Suppressor macrophage treated with lipopolysaccharide for 1 hour (primary cell): ENCODE measurements at regions not wholly inside any gene's neighbourhood (a gene's known extent, or its start where the extent isn't known, plus 50 kb on each side); places are given as distances from the start of the nearest gene placed in this dataset.

Source experiments
- DNase-seq, 3 donors: peaks; one replicate each; pipeline ENCODE4 v3.0.0-alpha.2; 2020 to 2022

DNA sequence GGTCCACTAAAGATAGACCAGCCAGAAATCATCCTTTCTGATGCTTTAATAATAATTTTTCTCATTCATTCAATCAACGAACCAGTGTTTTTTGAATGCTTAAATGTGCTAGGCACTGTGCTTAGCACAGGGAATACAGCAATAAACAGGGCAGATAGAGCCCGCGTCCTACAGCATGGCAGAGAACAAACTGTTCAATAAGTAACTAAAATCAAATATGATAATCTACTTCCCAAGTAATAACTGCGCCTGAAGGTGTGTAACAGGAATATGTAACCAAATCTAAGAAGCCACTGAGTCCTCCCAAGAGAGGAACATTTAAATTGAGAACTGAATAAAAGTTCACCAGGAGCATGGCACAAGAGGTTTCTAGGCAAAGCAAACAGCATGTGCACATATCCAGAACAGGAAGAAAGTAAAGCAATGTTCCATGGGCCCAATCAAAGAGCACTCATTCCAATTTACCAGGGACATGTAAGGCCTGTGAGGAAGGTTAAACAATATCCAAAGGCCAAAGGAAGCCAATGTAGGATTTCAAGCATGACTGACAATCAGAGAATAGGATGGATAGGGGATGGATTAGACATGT, 311.0 kb upstream of the RARB start:
- DNase-seq = no peak

- no peak for DNase-seq
Observed at GRCh38 chr3:25119682-25120081, 308.4 kb upstream of the RARB start.

- no peak for DNase-seq
Observed at GRCh38 chr3:25120665-25121064, 307.4 kb upstream of the RARB start.

DNA sequence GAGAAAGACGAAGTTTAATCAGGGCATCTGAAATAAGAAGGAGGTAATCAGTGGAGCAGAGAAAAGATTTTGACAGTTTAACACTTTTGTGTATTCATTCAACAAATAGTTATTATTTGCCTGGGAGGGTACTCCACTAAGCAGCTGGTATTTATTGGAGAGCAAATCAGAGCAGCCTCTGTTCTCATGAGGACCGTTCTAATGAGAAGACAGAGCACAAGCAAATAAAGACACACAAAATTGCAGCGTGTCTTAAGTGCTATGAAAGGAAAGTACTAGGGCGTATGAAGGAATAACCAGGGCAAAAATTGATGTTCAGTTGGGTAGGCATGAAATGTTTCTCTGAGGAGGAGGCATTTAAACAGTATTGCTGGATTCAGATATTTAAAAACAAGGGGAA, 302.9 kb upstream of the RARB start:
- no peak for DNase-seq

DNA sequence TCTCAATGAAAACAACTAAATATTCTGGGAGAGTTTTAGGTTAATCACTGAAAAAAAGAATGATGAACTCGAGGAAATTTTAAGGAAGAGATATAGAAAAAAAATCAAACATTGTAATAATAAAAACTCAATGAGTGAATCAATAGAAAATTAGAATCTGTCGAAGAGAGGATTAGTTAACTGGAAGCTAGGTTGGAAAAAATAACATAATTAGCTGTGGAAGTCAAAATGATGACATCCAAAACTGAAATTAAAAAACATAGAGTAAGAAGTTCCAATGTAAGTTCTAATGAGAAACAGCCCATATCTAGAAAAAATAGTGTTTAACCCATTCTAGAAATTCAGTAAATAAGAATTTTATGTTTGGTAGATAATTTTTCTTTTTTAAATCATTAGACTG, 299.3 kb upstream of the RARB start:
- no peak for DNase-seq

- no peak for DNase-seq
Observed at GRCh38 chr3:25130724-25131520, 297.1 kb upstream of the RARB start.

DNA sequence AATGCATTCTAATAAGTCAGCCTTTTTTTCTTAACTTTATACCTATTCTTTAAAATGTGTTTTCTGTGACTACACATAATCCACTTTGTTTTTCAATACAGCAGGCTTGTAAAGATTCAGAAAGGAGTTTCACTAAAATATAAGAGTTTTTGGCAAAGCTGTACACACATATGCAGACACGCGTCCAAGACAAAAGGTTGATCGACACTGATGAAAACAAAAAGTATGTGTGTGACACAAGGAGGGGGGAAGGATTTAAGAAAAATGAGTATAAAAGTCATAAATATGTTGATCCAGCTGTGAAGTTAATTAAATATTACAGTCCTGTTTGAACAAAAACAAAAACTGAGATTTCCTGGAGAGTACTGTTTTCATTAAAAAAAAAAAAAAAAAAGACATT, 294.5 kb upstream of the RARB start:
- no peak for DNase-seq

DNA sequence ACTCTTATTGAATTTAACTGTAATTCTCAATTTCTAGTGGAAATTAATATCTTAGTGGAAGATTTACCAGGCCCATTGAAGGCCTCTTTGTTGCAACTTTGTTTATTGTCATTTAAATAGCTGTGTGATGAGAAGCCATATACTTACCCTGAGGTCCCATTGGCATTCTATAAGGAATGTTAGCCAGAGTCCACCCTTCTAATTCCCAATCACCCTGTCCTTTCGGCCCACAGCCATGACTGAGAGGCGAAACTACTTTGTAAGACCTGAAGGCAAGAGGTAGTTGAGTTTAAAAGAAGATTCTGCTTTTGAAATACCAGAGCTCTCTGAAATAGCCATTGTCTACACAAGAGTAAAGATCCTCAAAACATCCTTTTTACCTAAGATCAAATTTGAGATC, 290.5 kb upstream of the RARB start:
- no peak for DNase-seq

DNA sequence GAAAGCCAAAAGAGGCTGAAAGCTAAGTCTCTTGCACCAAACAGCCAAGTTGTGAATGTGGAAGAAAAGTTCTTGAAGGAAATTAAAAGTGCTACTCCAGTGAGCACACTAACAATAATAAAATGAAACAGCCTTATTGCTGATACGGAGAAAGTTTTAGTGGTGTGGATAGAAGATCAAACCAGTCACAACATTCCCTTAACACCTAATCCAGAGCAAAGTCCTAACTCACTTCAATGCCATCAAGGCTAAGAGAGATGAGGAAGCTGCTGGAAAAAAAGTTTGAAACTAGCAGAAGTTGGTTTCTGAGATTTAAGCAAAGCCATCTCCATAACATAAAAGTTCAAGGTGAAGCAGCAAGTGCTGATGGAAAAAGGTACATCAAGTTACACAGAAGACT, 288.8 kb upstream of the RARB start:
- DNase-seq = no peak

DNA sequence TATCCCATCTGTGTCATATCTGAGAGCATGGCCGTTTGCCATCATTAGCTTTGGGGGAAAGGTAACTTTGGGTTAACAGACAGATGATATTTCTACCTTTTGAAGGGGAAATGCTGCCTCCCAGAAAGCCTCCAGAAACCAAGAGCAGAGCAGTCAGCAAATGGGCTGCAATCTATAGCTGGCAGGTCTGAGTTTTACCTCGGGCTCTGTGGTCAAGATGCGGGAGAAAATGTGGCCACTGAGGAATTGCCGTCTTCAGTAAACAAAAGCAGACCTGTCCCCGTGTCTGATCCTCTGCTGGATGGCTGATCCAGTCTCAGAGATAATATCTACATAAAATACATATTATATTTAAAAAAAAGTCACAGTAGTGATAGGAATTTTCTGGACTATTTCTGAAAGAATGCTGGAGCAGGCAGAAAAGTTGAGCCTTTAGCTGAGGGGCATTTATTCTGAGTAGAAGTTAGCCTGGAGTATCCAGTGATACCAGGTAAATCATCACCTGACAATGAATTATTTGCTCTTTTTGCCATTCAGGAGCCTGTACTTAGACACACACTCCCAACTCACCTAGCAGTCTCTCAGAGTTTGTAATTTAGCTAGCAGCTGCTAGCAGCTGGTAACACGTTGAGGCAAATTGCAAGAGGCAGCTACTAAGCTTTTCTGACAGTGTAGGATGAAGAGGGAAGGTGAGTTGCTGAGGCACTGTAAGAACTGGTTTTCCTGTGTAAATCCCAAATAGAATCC, 285.3 kb upstream of the RARB start:
- DNase-seq = no peak

DNA sequence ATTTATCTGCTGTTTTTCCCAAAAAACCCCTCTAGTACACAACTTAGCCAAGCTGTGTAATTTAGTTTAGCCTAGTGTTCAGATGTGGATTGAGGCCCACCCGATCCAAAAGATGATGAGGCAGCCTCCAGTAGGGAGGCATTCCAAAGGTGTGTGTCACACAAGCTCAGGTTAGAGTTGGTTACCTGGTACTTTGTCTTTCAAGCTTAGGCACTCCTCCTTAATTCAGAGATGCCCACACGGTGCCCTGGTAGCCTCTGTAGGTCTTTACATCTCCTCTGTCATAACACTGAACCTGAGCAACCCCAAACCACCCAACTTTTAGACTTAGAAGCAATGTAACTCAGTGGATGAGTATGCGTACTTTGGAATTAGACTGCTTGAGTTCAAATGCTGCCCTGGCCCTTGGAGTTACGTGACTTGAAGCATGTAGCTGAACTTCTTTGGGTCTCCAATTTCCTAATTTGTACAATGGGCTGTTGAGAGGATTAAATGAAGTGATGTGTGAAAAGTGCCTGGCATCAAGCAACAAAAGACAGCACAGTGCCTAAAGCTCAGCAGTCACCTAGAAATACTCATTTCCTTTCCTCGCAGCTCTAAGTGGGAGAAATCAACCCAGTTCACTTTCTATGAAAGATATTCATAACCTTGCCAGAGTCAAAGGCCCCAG, 284.6 kb upstream of the RARB start:
- no peak for DNase-seq

DNA sequence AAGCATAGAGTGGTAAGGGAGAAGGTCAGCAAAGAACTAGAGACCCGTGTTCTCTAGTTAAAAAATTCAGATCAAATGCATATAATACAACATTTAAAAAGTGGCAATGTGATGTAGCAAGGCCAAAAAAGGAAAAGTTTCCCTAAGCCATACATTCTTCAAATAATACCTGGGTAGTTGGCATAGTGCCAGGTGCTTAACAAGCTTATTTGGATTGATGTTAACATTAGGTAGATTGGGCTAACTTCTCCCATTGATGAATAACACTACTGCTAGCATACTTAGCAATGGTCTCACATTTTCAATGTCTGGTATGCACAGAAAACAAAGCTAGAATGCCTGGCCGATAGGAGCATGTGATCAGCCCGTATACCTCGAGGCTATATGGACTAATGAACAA, 283.6 kb upstream of the RARB start:
- DNase-seq = no peak

DNA sequence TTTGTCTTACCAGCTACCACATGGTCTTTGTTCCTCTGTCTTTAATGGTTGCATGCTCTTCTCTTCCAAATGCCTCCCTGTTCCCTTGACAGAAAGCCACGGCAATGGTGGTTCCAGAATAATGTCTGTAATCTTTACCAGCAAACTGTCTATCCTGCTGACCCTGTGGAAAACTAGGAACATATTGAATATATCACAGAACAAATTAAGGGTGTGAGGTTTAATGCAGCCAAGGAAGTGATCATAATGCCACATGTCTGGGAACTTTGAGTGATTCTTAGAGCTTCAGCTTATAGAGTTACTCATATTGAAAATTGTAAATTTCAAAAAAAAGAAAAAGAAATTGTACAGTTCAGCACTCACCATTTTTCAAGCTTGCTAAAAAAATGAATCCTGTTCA, 282.9 kb upstream of the RARB start:
- DNase-seq = no peak

- DNase-seq = no peak
Observed at GRCh38 chr3:25150199-25150598, 277.9 kb upstream of the RARB start.

- no peak for DNase-seq
Observed at GRCh38 chr3:25151281-25151902, 276.7 kb upstream of the RARB start.

DNA sequence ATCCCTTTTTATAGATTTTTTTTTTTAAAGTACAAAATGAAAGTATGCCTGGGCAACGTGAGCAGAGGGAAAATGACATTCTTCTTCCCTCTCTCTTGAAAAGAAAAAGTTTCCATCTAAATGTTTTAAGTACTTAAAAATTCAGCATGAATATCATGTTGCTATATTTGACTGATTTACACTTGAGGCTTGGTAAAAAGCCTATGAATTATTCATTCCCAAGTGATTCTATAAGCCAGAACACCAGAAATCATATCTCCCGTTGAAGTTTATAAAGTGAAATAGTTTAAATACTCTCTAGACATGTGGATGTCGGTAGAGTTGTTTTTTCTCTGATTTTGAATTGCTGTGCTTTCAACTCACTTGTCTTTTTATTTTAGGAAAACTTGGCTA, 276.2 kb upstream of the RARB start:
- DNase-seq = no peak

DNA sequence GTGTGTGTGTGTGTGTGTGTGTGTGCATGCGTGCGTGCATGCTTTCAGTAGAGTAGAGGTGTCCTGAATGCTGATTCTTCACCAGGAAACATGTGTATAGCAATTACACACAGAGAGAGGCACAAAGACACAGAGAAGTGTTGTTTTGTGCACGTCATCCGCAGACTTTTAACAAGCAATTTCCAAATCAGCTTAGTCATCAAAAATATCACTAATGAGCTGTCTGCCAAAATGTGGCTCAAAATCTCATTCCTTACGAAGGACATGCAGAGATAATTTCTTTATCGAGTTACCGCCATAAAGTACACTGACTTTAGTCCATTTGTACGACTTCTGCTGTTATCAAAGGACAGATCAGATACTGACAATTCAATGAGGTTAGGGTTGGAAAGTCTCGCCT, 274.9 kb upstream of the RARB start:
- DNase-seq = no peak

DNA sequence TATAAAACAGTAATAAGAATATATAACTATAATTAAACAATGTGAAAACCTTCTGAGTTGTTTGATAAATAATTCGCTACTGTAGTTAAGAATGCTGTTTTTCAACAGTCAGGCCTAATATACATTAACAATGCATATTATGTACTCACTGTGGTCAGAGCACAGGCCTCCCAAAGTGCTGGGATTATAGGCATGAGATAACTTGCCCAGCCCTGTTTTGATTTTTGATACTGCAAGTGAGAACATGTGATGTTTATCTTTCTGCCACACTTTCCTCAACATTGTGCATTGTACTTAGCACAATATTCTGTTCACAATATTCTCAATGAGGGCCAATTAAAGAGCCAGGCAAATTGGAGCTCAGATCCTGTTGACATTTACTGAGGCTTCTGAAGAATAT, 274.5 kb upstream of the RARB start:
- DNase-seq = no peak

DNA sequence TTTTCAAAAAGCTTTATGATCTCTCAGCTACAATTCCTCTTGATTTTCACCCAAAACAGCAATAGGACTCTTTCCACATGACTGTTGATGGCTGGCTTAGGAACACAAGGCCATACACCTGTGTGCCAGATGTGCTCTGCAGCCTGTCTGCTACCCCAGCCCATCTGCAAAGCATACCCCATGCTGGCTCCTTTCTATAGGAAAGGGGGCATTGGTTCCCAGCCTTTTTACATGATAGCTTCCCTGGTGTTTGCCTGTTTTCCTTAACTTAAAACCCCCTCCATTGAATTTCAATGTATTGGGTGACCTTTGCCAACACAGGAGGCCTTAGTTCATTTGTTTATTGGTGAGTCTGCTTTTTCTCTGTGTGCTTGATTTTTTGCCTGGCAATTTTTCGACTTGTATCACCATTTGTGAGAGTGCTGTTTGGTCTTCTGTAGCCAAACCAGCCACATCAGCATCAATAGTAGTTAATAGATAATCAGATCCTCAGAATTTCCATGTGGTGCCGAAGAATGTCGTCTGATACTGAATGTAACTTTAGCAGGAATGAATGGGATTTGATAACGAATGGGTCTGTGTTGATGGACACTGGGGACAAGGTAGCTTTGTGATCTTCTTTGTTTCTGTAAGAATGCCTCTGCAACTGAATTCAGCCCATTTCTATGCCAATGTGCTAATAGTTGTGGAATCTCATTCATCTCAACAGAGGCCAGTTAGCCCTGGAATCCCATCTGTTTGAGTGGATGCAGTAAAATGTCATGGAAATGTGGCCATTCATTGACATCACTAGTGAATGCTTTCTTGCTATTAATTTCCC, 272.2 kb upstream of the RARB start:
- DNase-seq = no peak

DNA sequence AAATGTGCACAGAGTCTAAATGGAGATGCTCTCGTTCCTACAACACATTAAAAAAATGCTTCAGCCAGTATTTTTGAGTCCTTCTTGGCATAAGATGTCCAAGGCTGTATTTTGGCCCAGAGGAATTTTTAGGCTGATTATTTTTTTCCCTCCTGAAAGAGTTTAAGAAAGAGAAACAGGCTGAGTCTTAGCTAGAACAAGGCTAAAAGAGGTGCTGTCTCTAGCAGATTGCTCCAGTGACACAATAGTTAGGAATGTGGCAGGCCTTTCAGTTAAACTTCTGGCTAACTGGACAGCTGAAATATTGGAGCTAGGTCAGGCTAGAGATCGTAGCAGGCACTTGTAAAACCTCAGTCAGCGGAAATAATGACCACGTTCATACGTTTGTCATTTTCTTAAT, 271.4 kb upstream of the RARB start:
- DNase-seq = no peak

GRCh38 chr3:25165306-25165705, 262.8 kb upstream of the RARB start:
- no peak for DNase-seq

DNA sequence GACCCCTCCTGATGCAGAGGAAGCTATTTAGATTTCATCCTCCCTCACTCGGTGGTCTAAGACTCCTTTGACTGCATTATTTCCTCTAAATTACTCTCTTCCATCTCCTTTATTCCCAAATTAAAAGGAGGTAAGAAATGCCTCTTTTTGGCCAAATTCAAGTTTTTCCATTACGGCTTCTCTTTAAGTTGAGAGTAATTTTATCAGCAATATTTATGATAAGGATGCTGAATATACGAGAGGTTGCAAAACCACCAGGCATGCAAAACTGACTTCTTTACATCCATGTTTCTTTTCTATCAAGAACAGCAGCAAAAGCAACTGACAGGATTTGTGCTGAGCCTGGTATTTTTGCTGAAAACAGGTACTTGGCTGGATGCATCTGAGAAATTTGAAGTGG, 262.0 kb upstream of the RARB start:
- DNase-seq = no peak
